Astrocyte of the spinal cord (primary cell): ENCODE measurements at regions not wholly inside any gene's neighbourhood (a gene's known extent, or its start where the extent isn't known, plus 50 kb on each side); places are given as distances from the start of the nearest gene placed in this dataset.

Source experiments
- DNase-seq: peaks from one replicate; pipeline ENCODE4 v3.0.0; 2011; ENCODE audit warnings: low read depth, low spot score
- H3K4me3 ChIP-seq: 2 replicates; pipeline ENCODE4 v1.5.1; 2011; ENCODE audit warnings: low read depth, mild to moderate bottlenecking, low read length, moderate library complexity
- in situ Hi-C: cut with HindIII; loops from 2 replicates; pipeline ENCODE4 v1.10.0; 2017; ENCODE audit warnings: low sequenced_read_pairs
- TF ChIP-seq, protein P1 (sequence below): IDR thresholded peaks from 2 replicates; pipeline ENCODE4 v1.5.1; 2012; ENCODE audit warnings: low read depth, mild to moderate bottlenecking, low read length, inconsistent platforms

GRCh38 chr9:108628316-108628715 lies 227.5 kb downstream of the ACTL7B start:
- H3K4me3 ChIP-seq = no peak overlapping the region
- TF ChIP-seq, protein P1, sequence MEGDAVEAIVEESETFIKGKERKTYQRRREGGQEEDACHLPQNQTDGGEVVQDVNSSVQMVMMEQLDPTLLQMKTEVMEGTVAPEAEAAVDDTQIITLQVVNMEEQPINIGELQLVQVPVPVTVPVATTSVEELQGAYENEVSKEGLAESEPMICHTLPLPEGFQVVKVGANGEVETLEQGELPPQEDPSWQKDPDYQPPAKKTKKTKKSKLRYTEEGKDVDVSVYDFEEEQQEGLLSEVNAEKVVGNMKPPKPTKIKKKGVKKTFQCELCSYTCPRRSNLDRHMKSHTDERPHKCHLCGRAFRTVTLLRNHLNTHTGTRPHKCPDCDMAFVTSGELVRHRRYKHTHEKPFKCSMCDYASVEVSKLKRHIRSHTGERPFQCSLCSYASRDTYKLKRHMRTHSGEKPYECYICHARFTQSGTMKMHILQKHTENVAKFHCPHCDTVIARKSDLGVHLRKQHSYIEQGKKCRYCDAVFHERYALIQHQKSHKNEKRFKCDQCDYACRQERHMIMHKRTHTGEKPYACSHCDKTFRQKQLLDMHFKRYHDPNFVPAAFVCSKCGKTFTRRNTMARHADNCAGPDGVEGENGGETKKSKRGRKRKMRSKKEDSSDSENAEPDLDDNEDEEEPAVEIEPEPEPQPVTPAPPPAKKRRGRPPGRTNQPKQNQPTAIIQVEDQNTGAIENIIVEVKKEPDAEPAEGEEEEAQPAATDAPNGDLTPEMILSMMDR = no peak
- no peak for DNase-seq
- in situ Hi-C loops = no loop called here

GRCh38 chr9:108626743-108627142 lies 229.0 kb downstream of the ACTL7B start:
- TF ChIP-seq, protein P1 = no peak
- no peak overlapping the region for H3K4me3 ChIP-seq
- in situ Hi-C loops = no loop called here
- DNase-seq = no peak

GRCh38 chr9:108621991-108622855 lies 233.6 kb downstream of the ACTL7B start:
- TF ChIP-seq, protein P1 = no peak
- no peak overlapping the region for H3K4me3 ChIP-seq
- in situ Hi-C loops = no loop called here
- DNase-seq = peak; percentile 67

- DNase-seq = peak; percentile 41
- in situ Hi-C loops = no loop called here
- TF ChIP-seq, protein P1 = no peak
- H3K4me3 ChIP-seq = no peak overlapping the region
Measured at GRCh38 chr9:108620767-108621166, 235.0 kb downstream of the ACTL7B start.

DNA sequence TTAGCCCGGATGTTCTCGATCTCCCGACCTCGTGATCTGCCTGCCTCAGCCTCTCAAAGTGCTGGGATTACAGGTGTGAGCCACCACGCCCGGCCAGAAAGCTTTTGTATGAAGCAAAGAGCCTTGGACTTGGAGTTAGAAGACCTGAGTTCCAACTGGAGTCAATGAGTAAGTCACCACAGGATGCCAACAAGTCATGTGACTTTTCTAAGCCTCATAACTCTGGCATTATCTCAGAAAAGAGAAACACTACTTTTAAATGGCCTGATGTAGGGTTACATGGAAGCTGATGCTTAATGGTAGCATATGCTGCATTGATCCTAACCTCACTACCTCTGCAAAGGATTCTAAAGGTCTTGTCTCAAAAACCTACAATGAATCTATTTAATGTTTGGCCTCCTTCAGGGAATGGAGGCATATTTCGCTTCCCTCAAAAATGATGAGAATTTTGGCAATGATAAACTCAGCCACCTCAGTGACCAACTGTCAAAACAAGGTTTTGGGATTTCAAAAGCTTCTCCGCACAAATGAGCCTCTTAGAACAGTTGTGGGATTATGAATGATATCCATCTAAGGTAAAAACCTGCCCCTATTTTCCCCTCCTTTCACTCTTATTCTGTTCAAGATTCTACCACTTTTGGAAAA lies 236.8 kb downstream of the ACTL7B start:
- DNase-seq = peak; percentile 10
- TF ChIP-seq, protein P1 = no peak
- H3K4me3 ChIP-seq = no peak overlapping the region
- in situ Hi-C loops = no loop called here

- DNase-seq = no peak
- TF ChIP-seq, protein P1 = no peak
- no peak overlapping the region for H3K4me3 ChIP-seq
- in situ Hi-C loops = no loop called here
Measured at GRCh38 chr9:108617676-108618075, 238.1 kb downstream of the ACTL7B start.
